Lung (tissue), 11 donors: ENCODE measurements at regions not wholly inside any gene's neighbourhood (a gene's known extent, or its start where the extent isn't known, plus 50 kb on each side); places are given as distances from the start of the nearest gene placed in this dataset.
A peak's percentile ranks its signal among the peaks of the same experiment; 100 is the strongest.

Source experiments
- ATAC-seq: fragments of 200-7000 bp; cut with Tn5 transposase; one replicate; pipeline ENCODE4 v1.9.1; 2020; ENCODE audit warnings: moderate number of reproducible peaks; ENCODE audit not compliant: insufficient read depth, low FRiP score
- DNase-seq, 3 donors: peaks; one replicate each; pipeline ENCODE4 v3.0.0-alpha.2; 2013 to 2017
- H3K27ac ChIP-seq, 2 donors: one replicate each; pipeline ENCODE4 v1.5.1; 2013; ENCODE audit warnings: mild to moderate bottlenecking in 2 of 2, moderate library complexity in 2 of 2, control low read depth in 1 of 2, inconsistent platforms in 1 of 2, low read depth in 1 of 2, low read length in 1 of 2
- H3K27me3 ChIP-seq, 3 donors: one replicate each; pipeline ENCODE4 v1.5.1; 2013; ENCODE audit warnings: low read length in 2 of 3; ENCODE audit not compliant: control insufficient read depth in 3 of 3, insufficient read depth in 3 of 3
- H3K36me3 ChIP-seq, 4 donors: one replicate each; pipeline ENCODE4 v1.5.1; 2013; ENCODE audit warnings: low read length in 4 of 4, mild to moderate bottlenecking in 1 of 4, moderate library complexity in 1 of 4; ENCODE audit not compliant: control insufficient read depth in 4 of 4, insufficient read depth in 4 of 4
- H3K4me1 ChIP-seq, 5 donors: one replicate each; pipeline ENCODE4 v1.5.1; 2013; ENCODE audit warnings: low read length in 5 of 5, mild to moderate bottlenecking in 2 of 5, moderate library complexity in 1 of 5; ENCODE audit not compliant: control insufficient read depth in 5 of 5, insufficient read depth in 5 of 5
- H3K4me3 ChIP-seq: one replicate; pipeline ENCODE4 v1.5.1; 2013; ENCODE audit warnings: mild to moderate bottlenecking, control low read depth, moderate library complexity
- H3K9ac ChIP-seq, 2 donors: one replicate each; pipeline ENCODE4 v1.5.1; 2013; ENCODE audit warnings: low read length in 2 of 2, control low read depth in 1 of 2; ENCODE audit not compliant: insufficient read depth in 1 of 2
- H3K9me3 ChIP-seq, 4 donors: one replicate each; pipeline ENCODE4 v1.5.1; 2013; ENCODE audit warnings: low read length in 3 of 4, mild to moderate bottlenecking in 1 of 4, moderate library complexity in 1 of 4; ENCODE audit not compliant: control insufficient read depth in 4 of 4, insufficient read depth in 3 of 4
- WGBS, 2 donors: extraction: QIAGEN DNeasy Blood & Tissue Kit; methylation state at CpG; one replicate each; pipeline ENCODE4 v1.1.7; 2013; 5-methylcytosine and 5-hydroxymethylcytosine counted together
- TF ChIP-seq, protein P1 (sequence below): IDR thresholded peaks from 2 replicates; pipeline ENCODE4 v1.5.1; 2012; ENCODE audit warnings: mild to moderate bottlenecking; ENCODE audit errors: control extremely low read depth, extremely low read depth
- donor health status: control.
- donor health status: control.
- donor health status: Bipolar disorder and iron deficiency.
- donor health status: healthy.
- donor health status: DM: yes; HTN: yes; CAD: no.

DNA sequence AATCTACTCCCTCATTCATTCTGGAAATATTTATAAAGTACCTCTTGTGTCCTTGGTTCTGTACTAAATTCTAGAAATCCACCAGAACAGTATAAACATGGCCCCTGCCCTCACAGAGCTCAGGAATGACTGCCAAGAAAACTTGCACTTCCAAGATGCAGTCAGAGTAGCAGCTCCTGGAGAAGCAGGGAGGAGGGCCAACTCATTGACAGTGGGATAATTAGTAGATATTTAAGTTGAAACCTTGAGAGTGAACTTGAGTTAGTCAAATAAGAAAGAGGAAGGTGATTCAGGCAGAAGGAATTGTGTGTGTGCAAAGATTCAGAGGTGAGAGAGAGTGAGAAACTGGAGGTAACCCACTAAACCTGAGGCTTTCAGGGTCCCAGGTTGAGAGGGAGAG is 182.2 kb upstream of the INHBA start:
- H3K27me3 ChIP-seq, result no peaks in the 10 kb centered on the region
- TF ChIP-seq, protein P1, sequence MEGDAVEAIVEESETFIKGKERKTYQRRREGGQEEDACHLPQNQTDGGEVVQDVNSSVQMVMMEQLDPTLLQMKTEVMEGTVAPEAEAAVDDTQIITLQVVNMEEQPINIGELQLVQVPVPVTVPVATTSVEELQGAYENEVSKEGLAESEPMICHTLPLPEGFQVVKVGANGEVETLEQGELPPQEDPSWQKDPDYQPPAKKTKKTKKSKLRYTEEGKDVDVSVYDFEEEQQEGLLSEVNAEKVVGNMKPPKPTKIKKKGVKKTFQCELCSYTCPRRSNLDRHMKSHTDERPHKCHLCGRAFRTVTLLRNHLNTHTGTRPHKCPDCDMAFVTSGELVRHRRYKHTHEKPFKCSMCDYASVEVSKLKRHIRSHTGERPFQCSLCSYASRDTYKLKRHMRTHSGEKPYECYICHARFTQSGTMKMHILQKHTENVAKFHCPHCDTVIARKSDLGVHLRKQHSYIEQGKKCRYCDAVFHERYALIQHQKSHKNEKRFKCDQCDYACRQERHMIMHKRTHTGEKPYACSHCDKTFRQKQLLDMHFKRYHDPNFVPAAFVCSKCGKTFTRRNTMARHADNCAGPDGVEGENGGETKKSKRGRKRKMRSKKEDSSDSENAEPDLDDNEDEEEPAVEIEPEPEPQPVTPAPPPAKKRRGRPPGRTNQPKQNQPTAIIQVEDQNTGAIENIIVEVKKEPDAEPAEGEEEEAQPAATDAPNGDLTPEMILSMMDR, result no peak
- H3K4me1 ChIP-seq, result peaks cover 0 to 10% (median 0%) of the 10 kb centered on the region in 5 donors
- no peak overlapping the region for H3K4me3 ChIP-seq
- H3K27ac ChIP-seq, result no peak overlapping the region
- no peak overlapping the region for H3K9ac ChIP-seq
- DNase-seq (no peak), ATAC-seq (no peak)
- H3K36me3 ChIP-seq, result no peaks in the 10 kb centered on the region
- H3K9me3 ChIP-seq, result peaks cover 0 to 2% (median 0%) of the 10 kb centered on the region in 4 donors

DNA sequence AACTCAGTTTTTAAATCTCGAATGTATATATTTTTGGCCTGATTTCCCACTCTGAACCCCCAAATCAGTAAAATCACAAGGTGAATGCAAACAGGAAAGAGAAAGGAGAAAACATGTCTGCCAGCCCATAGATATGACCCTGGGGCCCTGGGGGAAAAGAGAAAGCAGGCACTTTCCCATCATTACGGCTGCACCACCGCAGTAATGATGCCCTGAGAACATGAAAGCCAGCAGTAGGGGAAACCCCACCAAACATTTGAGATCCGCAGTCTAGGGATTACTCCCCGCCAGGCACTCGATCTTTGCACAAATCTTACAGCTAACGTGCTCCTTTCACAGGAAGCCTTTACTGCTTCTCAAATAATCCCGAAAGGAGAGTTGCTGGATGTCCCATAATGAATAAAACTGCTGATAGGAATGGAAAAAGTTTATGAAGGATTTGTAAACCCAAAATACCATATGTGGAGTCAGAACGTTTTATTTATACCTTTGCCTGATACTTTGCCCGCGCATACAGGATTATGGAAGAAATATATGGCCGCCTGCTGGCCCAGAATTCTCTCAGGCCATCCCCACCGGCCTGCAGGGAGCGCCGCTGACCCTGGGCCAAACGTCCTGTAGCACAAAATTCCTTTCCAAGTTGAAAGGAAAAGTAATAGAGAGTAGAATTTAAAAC is 180.0 kb upstream of the INHBA start:
- H3K4me3 ChIP-seq, result no peak overlapping the region
- peaks cover 0 to 25% (median 4%) of the 10 kb centered on the region in 5 donors for H3K4me1 ChIP-seq
- ATAC-seq, result no peak
- DNase-seq, result no peak
- TF ChIP-seq, protein P1, result no peak
- H3K9ac ChIP-seq, result no peak overlapping the region
- H3K36me3 ChIP-seq, result no peaks in the 10 kb centered on the region
- H3K27me3 ChIP-seq, result no peaks in the 10 kb centered on the region
- peaks cover 0 to 3% (median 0%) of the 10 kb centered on the region in 4 donors for H3K9me3 ChIP-seq
- WGBS, 2 donors, result 89 to 90% methylated on average over 16 of the region's 16 CpGs
- H3K27ac ChIP-seq, result no peak overlapping the region

DNA sequence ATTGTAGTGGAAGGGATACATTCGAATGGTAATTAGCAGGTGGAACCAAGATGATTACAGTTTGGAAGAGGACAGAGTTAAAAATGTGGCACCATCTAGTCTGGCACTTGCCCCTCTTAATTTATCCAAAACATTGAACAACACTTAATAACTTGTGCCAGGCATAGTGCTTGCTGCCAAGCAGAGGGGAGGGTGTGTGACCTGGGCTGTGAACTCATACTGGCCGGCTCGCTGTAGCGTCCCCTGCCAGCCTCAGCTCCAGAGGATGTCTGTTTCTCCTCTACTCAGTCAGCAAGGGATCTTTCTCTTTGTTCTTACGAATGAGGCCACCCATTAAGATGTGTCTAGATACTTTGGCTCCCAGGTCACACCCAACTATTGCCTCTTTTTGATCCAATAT is 179.4 kb upstream of the INHBA start:
- ATAC-seq, result no peak
- H3K27me3 ChIP-seq, result no peaks in the 10 kb centered on the region
- H3K9ac ChIP-seq, result no peak overlapping the region
- peaks cover 0 to 24% (median 4%) of the 10 kb centered on the region in 5 donors for H3K4me1 ChIP-seq
- H3K27ac ChIP-seq, result peak overlapping the region in 1 of 2 donors; percentile 80
- H3K36me3 ChIP-seq, result no peaks in the 10 kb centered on the region
- DNase-seq, result no peak
- TF ChIP-seq, protein P1, result no peak
- no peak overlapping the region for H3K4me3 ChIP-seq
- 69 to 76% methylated on average over 5 of the region's 5 CpGs for WGBS, 2 donors
- peaks cover 0 to 3% (median 0%) of the 10 kb centered on the region in 4 donors for H3K9me3 ChIP-seq
